ENCODE measurements at regions not wholly inside any gene's neighbourhood (a gene's known extent, or its start where the extent isn't known, plus 50 kb on each side); places are given as distances from the start of the nearest gene placed in this dataset.

DNA sequence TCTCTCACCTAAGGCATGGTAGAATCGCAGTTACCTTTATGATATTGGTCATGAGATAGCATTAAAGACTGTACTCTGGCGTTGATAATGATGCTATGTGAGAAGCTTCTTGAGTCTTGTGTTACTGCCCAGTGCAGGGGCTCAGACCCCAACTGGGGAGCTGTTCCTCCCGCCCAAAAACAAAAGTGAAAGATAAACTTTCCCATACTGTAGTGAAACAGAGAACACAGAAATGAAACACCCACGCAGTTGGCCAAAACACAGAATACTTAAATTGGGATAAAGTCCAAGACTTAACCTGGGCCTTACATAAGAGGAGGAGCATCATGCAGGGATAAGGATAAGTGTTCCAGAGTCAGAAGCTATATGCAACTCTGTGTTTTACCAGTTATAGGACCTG is 130.6 kb downstream of the HHIPL2 start:
- H3K4me1 ChIP-seq: no peaks in the 10 kb centered on the region
- intact Hi-C loops (cut with DNase I; ENCODE audit: low total_unique reads): no loop called here
- H3K36me3 ChIP-seq: no peaks in the 10 kb centered on the region
- no peaks in the 10 kb centered on the region for H3K27me3 ChIP-seq
- no peak for TF ChIP-seq POLR2A (IDR thresholded peaks at IDR 0.05)
- TF ChIP-seq CTCF (IDR thresholded peaks at IDR 0.05): no peak
- DNase-seq: no peak
- no peaks in the 10 kb centered on the region for H3K9me3 ChIP-seq
- H3K4me3 ChIP-seq: no peak overlapping the region
- H3K27ac ChIP-seq: no peak overlapping the region

GRCh38 chr1:222416001-222416791 is 131.7 kb downstream of the HHIPL2 start:
- Histone ChIP-seq H3K36me3 (no peaks in the 10 kb centered on the region), H3K4me1 (no peaks in the 10 kb centered on the region), H3K4me3 (no peak overlapping the region), H3K9me3 (no peaks in the 10 kb centered on the region), H3K27me3 (no peaks in the 10 kb centered on the region), H3K27ac (no peak overlapping the region)
- TF ChIP-seq POLR2A (IDR thresholded peaks at IDR 0.05) (no peak), CTCF (IDR thresholded peaks at IDR 0.05) (no peak)
- no peak for DNase-seq
- intact Hi-C loops (cut with DNase I; ENCODE audit: low total_unique reads): no loop called here

DNA sequence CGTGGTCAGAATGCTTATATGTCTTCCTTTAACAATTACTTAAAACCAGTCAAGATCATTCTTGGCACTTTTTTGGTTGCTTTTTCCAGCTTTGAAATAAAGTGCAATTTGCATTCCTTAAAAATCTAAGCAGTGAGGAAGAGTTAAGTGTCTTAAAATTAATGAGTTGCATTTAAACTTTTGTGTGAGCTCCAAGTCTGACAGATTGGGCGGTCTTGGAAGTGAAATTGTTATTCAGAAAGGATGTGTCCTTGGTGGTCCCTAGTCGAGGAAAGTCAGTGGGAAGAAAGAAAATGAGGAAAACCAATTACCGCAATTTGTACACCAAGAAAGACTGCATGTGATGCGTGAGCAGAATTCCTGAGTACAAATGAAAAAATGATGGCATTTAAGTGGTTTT is 132.5 kb downstream of the HHIPL2 start:
- no peaks in the 10 kb centered on the region for H3K9me3 ChIP-seq
- TF ChIP-seq CTCF (IDR thresholded peaks at IDR 0.05) (no peak), POLR2A (IDR thresholded peaks at IDR 0.05) (no peak)
- H3K36me3 ChIP-seq: no peaks in the 10 kb centered on the region
- no peak for DNase-seq
- H3K4me1 ChIP-seq: no peaks in the 10 kb centered on the region
- no peaks in the 10 kb centered on the region for H3K27me3 ChIP-seq
- no peak overlapping the region for H3K4me3 ChIP-seq
- intact Hi-C loops (cut with DNase I; ENCODE audit: low total_unique reads): no loop called here
- H3K27ac ChIP-seq: no peak overlapping the region

GRCh38 chr1:222413991-222414549 is 133.8 kb downstream of the HHIPL2 start:
- Histone ChIP-seq H3K36me3 (no peaks in the 10 kb centered on the region), H3K4me1 (no peaks in the 10 kb centered on the region), H3K9me3 (no peaks in the 10 kb centered on the region), H3K27ac (no peak overlapping the region), H3K27me3 (no peaks in the 10 kb centered on the region), H3K4me3 (no peak overlapping the region)
- no peak for DNase-seq
- TF ChIP-seq POLR2A (IDR thresholded peaks at IDR 0.05): no peak
- TF ChIP-seq CTCF (IDR thresholded peaks at IDR 0.05): no peak
- intact Hi-C loops (cut with DNase I; ENCODE audit: low total_unique reads): no loop called here

- intact Hi-C loops (cut with DNase I; ENCODE audit: low total_unique reads): no loop called here
- Histone ChIP-seq H3K9me3 (no peaks in the 10 kb centered on the region), H3K27me3 (no peaks in the 10 kb centered on the region)
Observed at GRCh38 chr1:222413436-222413835, 134.5 kb downstream of the HHIPL2 start.

More at GRCh38 chr1:222413436-222413835, 134.5 kb downstream of the HHIPL2 start:
- no peak for TF ChIP-seq CTCF (IDR thresholded peaks at IDR 0.05)
- TF ChIP-seq POLR2A (IDR thresholded peaks at IDR 0.05): no peak
- DNase-seq: no peak
- H3K27ac ChIP-seq: no peak overlapping the region
- no peaks in the 10 kb centered on the region for H3K4me1 ChIP-seq
- H3K36me3 ChIP-seq: no peaks in the 10 kb centered on the region
- H3K4me3 ChIP-seq: no peak overlapping the region

Data from uterus (tissue), 3 donors.